ENCODE measurements at regions not wholly inside any gene's neighbourhood (a gene's known extent, or its start where the extent isn't known, plus 50 kb on each side); places are given as distances from the start of the nearest gene placed in this dataset.

DNA sequence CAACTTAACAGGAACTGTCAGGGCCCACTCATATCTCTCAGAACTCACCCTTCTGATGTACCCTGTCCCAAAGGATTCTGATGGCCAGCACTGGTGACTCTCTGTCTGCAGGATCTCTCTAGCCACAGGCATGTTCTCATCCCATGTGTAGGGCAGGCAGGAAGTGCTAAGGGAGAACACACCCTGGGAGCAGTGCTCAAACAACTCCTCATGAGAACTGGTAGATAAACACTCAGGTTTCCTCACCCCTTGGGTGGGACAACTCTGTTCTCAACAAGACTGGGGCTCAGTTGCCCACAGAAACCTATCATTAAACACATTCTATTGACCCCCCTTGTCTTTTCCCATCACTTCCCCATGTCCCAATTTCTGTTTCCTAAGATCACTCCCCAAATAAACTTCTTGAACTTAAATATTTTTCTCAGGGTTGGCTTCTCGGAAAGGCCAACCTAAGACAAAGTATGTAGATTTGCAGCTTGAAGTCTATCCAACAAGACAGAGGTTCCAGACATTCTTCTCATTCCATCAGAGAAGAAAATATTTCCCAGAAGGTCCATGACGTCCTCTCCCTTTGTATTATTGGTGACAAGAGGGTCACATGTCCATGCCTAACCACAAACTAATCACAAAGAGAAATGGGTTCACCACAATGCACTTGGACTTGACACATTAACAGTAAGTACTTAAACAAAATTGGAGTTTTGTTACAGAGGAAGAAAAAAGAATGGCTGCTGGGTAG is 276.6 kb upstream of the GADL1 start:
- 79 to 95% methylated on average over 2 of the region's 2 CpGs for WGBS, 2 experiments
- Histone ChIP-seq H3K4me1 (ENCODE audit: control insufficient read depth, insufficient read depth, low read length) (peaks cover 12% of the 10 kb centered on the region), H3K4me3 (ENCODE audit: insufficient read depth, low read depth, low read length) (no peak overlapping the region), H3K36me3 (ENCODE audit: control insufficient read depth, insufficient read depth, low read length) (no peaks in the 10 kb centered on the region), H3K27ac (ENCODE audit: insufficient read depth, low read depth, low read length, poor library complexity, severe bottlenecking) (no peak overlapping the region), H3K9me3 (ENCODE audit: control insufficient read depth, low read length) (no peaks in the 10 kb centered on the region), H3K27me3 (ENCODE audit: control insufficient read depth, insufficient read depth, low read length, poor library complexity, severe bottlenecking) (no peaks in the 10 kb centered on the region)

DNA sequence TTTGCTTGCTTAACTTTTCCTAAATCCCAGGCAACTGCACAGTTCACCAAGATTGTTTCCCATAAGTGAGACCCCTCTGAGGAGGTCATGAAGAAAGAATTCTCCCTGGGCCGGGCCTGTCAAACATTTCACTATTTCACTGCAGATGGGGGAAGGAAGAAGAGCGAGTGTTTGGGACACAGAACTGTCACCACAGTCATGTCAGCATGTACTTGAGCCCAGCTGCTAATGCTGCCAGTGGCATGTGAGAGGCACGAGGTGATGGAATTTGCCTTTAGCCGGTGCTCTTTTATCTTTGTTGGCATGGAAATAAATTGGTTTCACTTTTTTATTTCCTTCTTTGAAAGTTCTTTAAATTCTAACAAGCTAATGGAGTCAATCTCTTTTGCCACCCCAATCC is 277.9 kb upstream of the GADL1 start:
- WGBS, 2 experiments, result 92% methylated on average over 4 of the region's 4 CpGs
- Histone ChIP-seq H3K27me3 (ENCODE audit: control insufficient read depth, insufficient read depth, low read length, poor library complexity, severe bottlenecking) (no peaks in the 10 kb centered on the region), H3K27ac (ENCODE audit: insufficient read depth, low read depth, low read length, poor library complexity, severe bottlenecking) (no peak overlapping the region), H3K4me1 (ENCODE audit: control insufficient read depth, insufficient read depth, low read length) (peaks cover 4% of the 10 kb centered on the region), H3K4me3 (ENCODE audit: insufficient read depth, low read depth, low read length) (no peak overlapping the region), H3K36me3 (ENCODE audit: control insufficient read depth, insufficient read depth, low read length) (no peaks in the 10 kb centered on the region), H3K9me3 (ENCODE audit: control insufficient read depth, low read length) (no peaks in the 10 kb centered on the region)

DNA sequence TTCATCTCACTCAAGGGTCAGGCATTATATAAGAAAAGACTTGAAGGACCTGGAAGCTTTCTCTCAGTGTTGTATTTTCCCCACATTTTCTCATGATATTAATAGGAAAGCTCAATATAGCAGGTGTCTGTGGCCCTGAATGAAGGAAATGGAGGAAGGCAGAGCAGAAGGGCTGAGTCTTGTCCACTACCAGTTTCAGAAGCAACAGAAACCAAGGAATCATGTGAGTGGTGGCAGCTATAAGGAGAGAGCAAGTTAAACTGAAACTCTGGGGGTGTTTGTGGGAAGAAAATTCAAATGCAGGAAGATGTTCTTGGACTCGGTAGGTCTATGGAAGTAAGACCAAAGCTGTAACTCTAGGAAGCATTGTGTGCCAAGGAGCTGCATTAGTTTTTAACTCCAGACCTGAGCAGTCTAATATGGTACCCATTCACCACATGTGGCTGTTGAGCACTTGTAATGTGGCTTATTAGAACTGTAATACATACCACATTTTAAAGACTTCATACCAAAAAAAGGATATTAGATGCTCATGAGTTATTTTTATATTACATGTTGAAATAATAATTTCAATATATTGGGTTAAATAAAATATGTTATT is 278.8 kb upstream of the GADL1 start:
- Histone ChIP-seq H3K36me3 (ENCODE audit: control insufficient read depth, insufficient read depth, low read length) (no peaks in the 10 kb centered on the region), H3K4me1 (ENCODE audit: control insufficient read depth, insufficient read depth, low read length) (no peaks in the 10 kb centered on the region), H3K9me3 (ENCODE audit: control insufficient read depth, low read length) (no peaks in the 10 kb centered on the region), H3K4me3 (ENCODE audit: insufficient read depth, low read depth, low read length) (no peak overlapping the region), H3K27me3 (ENCODE audit: control insufficient read depth, insufficient read depth, low read length, poor library complexity, severe bottlenecking) (no peaks in the 10 kb centered on the region), H3K27ac (ENCODE audit: insufficient read depth, low read depth, low read length, poor library complexity, severe bottlenecking) (no peak overlapping the region)
- 81 to 95% methylated on average over 1 of the region's 1 CpG for WGBS, 2 experiments

DNA sequence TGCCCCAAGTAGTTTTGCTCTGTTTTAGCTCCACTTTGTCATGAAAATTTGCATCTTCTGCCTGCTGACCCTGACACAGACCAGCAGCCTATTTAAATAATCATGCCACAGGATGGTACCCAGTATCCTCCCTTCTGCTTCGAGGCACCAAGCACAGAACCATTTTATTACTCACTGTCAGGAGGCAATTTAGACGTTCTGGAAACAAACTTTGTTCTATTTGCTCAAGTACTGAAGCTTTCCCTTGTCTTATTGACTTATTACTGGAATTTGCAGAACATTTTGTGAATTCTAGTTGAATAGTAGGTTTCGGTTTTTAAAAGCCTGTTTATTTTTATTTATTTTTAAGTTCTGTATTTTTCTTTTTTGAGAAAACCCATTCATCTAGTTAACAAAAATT is 279.6 kb upstream of the GADL1 start:
- Histone ChIP-seq H3K27ac (ENCODE audit: insufficient read depth, low read depth, low read length, poor library complexity, severe bottlenecking) (no peak overlapping the region), H3K9me3 (ENCODE audit: control insufficient read depth, low read length) (no peaks in the 10 kb centered on the region), H3K4me1 (ENCODE audit: control insufficient read depth, insufficient read depth, low read length) (no peaks in the 10 kb centered on the region), H3K36me3 (ENCODE audit: control insufficient read depth, insufficient read depth, low read length) (no peaks in the 10 kb centered on the region), H3K4me3 (ENCODE audit: insufficient read depth, low read depth, low read length) (no peak overlapping the region), H3K27me3 (ENCODE audit: control insufficient read depth, insufficient read depth, low read length, poor library complexity, severe bottlenecking) (no peaks in the 10 kb centered on the region)
- WGBS, 2 experiments, result 76 to 87% methylated on average over 2 to 3 of the region's 3 CpGs

DNA sequence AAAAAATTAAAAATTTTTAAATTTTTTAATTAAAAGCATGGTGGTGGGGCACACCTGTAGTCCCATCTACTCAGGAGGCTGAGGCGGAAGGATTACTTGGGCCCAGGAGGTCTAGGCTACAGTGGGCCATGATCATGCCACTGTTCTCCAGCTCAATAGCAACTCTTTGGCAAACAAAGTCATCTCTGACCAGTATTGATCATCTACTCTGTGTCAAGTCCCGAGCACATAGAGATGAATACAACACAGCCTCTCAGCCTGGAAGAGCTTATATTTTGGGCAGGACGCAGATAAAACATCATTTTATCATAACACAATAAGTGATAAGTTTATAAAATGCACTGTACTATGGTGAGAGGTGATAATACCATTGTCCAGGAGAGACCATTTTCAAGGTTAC is 281.6 kb upstream of the GADL1 start:
- no peak overlapping the region for H3K27ac ChIP-seq (ENCODE audit: insufficient read depth, low read depth, low read length, poor library complexity, severe bottlenecking)
- H3K9me3 ChIP-seq (ENCODE audit: control insufficient read depth, low read length), result no peaks in the 10 kb centered on the region
- H3K27me3 ChIP-seq (ENCODE audit: control insufficient read depth, insufficient read depth, low read length, poor library complexity, severe bottlenecking), result no peaks in the 10 kb centered on the region
- 91 to 95% methylated on average over 2 to 3 of the region's 3 CpGs for WGBS, 2 experiments
- no peaks in the 10 kb centered on the region for H3K36me3 ChIP-seq (ENCODE audit: control insufficient read depth, insufficient read depth, low read length)
- no peaks in the 10 kb centered on the region for H3K4me1 ChIP-seq (ENCODE audit: control insufficient read depth, insufficient read depth, low read length)
- H3K4me3 ChIP-seq (ENCODE audit: insufficient read depth, low read depth, low read length), result no peak overlapping the region

DNA sequence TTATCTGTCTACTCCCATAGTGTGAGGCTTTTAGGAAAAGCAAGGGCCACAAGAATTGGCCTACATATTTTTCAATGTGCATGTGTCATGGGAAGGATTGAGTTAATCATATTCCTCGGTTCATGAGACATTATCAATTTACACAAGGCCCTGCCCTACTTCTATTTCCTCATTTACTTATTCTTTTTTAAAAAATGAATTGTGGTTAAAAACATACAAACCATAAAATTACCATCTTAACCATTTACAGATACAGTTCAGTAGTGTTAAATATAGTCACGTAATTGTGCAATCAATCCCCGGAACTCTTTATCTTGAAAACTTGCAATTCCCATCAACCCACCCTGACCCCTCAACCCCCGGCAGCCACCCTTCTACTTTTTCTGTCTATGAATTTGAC is 284.0 kb upstream of the GADL1 start:
- H3K4me3 ChIP-seq (ENCODE audit: insufficient read depth, low read depth, low read length), result no peak overlapping the region
- WGBS, 2 experiments, result 95 to 100% methylated on average over 2 to 3 of the region's 4 CpGs
- H3K4me1 ChIP-seq (ENCODE audit: control insufficient read depth, insufficient read depth, low read length), result no peaks in the 10 kb centered on the region
- H3K27ac ChIP-seq (ENCODE audit: insufficient read depth, low read depth, low read length, poor library complexity, severe bottlenecking), result no peak overlapping the region
- no peaks in the 10 kb centered on the region for H3K27me3 ChIP-seq (ENCODE audit: control insufficient read depth, insufficient read depth, low read length, poor library complexity, severe bottlenecking)
- H3K36me3 ChIP-seq (ENCODE audit: control insufficient read depth, insufficient read depth, low read length), result no peaks in the 10 kb centered on the region
- no peaks in the 10 kb centered on the region for H3K9me3 ChIP-seq (ENCODE audit: control insufficient read depth, low read length)

DNA sequence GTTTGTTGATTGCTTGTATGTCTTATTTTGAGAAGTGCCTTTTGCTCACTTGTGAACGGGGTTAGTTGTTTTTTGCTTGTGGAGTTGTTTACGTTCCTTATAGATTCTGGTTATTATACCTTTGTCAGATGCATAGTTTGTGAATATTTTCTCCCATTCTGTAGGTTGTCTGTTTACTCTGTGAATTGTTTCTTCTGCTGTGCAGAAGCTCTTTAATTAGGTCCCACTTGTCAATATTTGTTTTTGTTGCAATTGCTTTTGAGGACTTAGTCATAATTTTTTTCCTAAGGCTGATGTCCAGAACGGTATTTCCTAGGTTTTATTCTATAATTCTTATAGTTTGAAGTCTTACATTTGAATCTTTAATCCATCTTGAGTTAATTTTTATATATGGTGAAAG is 285.3 kb upstream of the GADL1 start:
- Histone ChIP-seq H3K4me1 (ENCODE audit: control insufficient read depth, insufficient read depth, low read length) (no peaks in the 10 kb centered on the region), H3K36me3 (ENCODE audit: control insufficient read depth, insufficient read depth, low read length) (no peaks in the 10 kb centered on the region), H3K4me3 (ENCODE audit: insufficient read depth, low read depth, low read length) (no peak overlapping the region), H3K9me3 (ENCODE audit: control insufficient read depth, low read length) (no peaks in the 10 kb centered on the region), H3K27me3 (ENCODE audit: control insufficient read depth, insufficient read depth, low read length, poor library complexity, severe bottlenecking) (no peaks in the 10 kb centered on the region), H3K27ac (ENCODE audit: insufficient read depth, low read depth, low read length, poor library complexity, severe bottlenecking) (no peak overlapping the region)
- WGBS, 2 experiments, result 94% methylated on average over 2 of the region's 3 CpGs

DNA sequence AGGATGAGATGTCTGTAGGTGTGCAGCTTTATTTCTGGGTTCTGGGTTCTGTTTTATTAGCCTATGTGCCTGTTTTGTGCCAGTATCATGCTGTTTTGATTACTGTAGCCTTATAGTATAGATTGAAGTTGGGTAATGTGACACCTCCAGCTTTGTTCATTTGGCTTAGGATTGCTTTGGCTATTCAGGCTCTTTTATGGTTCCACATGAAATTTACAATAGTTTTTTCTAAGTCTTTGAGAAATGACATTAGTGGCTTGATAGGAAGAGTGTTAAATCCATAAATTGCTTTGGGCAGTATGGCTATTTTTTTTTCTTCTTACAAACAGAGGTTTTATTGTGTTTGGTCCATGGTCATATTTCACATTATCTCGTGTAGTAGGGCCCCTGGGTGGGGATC is 285.8 kb upstream of the GADL1 start:
- no peaks in the 10 kb centered on the region for H3K9me3 ChIP-seq (ENCODE audit: control insufficient read depth, low read length)
- WGBS, 2 experiments, result 93 to 94% methylated on average over 1 of the region's 1 CpG
- H3K4me1 ChIP-seq (ENCODE audit: control insufficient read depth, insufficient read depth, low read length), result no peaks in the 10 kb centered on the region
- no peaks in the 10 kb centered on the region for H3K36me3 ChIP-seq (ENCODE audit: control insufficient read depth, insufficient read depth, low read length)
- no peaks in the 10 kb centered on the region for H3K27me3 ChIP-seq (ENCODE audit: control insufficient read depth, insufficient read depth, low read length, poor library complexity, severe bottlenecking)
- no peak overlapping the region for H3K4me3 ChIP-seq (ENCODE audit: insufficient read depth, low read depth, low read length)
- H3K27ac ChIP-seq (ENCODE audit: insufficient read depth, low read depth, low read length, poor library complexity, severe bottlenecking), result no peak overlapping the region

DNA sequence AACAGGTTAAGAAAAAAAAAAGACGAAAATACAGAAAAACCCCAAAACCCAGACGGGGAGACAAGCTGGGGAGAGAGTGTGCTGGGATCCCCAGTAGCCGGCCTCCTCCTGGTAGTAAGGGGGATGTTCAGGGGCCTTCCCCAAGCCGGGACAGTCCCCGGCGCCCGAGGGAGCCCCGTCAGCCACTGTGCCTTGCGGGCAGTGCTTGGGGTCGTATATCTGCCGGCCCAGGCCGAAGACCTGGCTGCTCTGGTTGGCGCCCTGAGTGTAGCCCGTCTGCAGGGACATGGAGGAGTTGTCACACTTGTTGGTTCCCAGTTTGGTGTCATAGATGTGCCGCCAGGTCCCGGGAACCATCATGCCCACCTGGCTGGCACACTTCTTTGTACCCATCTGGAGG is 287.2 kb upstream of the GADL1 start:
- no peak overlapping the region for H3K4me3 ChIP-seq (ENCODE audit: insufficient read depth, low read depth, low read length)
- no peak overlapping the region for H3K27ac ChIP-seq (ENCODE audit: insufficient read depth, low read depth, low read length, poor library complexity, severe bottlenecking)
- H3K36me3 ChIP-seq (ENCODE audit: control insufficient read depth, insufficient read depth, low read length), result no peaks in the 10 kb centered on the region
- H3K27me3 ChIP-seq (ENCODE audit: control insufficient read depth, insufficient read depth, low read length, poor library complexity, severe bottlenecking), result no peaks in the 10 kb centered on the region
- 94 to 96% methylated on average over 16 of the region's 16 CpGs for WGBS, 2 experiments
- no peaks in the 10 kb centered on the region for H3K4me1 ChIP-seq (ENCODE audit: control insufficient read depth, insufficient read depth, low read length)
- no peaks in the 10 kb centered on the region for H3K9me3 ChIP-seq (ENCODE audit: control insufficient read depth, low read length)

DNA sequence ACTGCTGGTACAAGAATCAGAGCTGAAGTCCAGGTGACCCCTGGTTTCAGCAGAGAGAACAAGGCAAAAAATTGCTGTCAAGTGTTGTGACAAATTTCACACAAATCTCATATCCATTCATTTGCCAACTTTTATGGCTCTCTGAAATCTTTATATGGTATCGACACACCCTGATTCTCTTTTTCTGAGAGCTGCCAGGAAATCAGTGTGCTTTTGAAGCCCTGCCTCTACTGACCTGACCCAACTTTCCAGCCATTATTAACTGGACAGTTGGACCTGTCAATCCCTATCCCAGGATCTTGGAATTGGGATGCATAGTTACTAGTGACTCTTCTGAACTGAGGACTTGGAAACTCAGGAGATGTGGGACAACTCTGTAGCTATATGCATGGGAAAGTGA is 288.2 kb upstream of the GADL1 start:
- Histone ChIP-seq H3K36me3 (ENCODE audit: control insufficient read depth, insufficient read depth, low read length) (no peaks in the 10 kb centered on the region), H3K4me1 (ENCODE audit: control insufficient read depth, insufficient read depth, low read length) (no peaks in the 10 kb centered on the region), H3K9me3 (ENCODE audit: control insufficient read depth, low read length) (no peaks in the 10 kb centered on the region), H3K4me3 (ENCODE audit: insufficient read depth, low read depth, low read length) (no peak overlapping the region), H3K27me3 (ENCODE audit: control insufficient read depth, insufficient read depth, low read length, poor library complexity, severe bottlenecking) (no peaks in the 10 kb centered on the region), H3K27ac (ENCODE audit: insufficient read depth, low read depth, low read length, poor library complexity, severe bottlenecking) (no peak overlapping the region)
- 85 to 95% methylated on average over 1 of the region's 1 CpG for WGBS, 2 experiments

Measured in ectodermal cell (in vitro differentiated cells).